ENCODE measurements at regions not wholly inside any gene's neighbourhood (a gene's known extent, or its start where the extent isn't known, plus 50 kb on each side); places are given as distances from the start of the nearest gene placed in this dataset.
"Not testable (repeated sequence)": the region's sequence is repeated elsewhere in the genome, so short reads cannot be mapped to it uniquely, and the experiment has no call there.

DNA sequence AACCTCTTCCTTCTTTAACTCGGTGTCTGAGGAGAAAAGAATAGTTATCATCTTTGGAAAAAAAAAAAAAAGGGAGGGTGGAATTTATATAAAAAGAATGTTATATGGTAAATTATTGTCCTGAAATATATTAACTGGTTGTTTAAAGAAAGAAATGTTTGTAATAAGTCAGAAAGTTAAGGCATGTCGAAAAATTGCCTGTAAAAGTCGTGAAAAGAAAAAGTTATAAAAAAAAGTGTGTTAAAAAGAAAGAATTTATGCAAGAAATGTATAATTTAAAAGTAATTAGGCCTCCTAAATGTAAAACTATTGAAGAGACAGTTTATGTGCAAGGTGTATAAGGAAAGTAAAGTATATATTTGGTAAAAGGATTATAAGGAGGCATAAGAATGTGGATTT, 130.5 kb upstream of the SEMA6A start:
- H3K36me3 Mint-ChIP-seq; H3K27ac Mint-ChIP-seq; H3K4me3 Mint-ChIP-seq; H3K27me3 Mint-ChIP-seq; ATAC-seq (ENCODE audit: low read depth); H3K4me1 Mint-ChIP-seq; DNase-seq; POLR2A ChIA-PET; H3K9me3 Mint-ChIP-seq: not testable (repeated sequence)

- Mint-ChIP-seq H3K4me3 (no peak overlapping the region), H3K4me1 (no peaks in the 10 kb centered on the region), H3K36me3 (no peaks in the 10 kb centered on the region), H3K9me3 (no peaks in the 10 kb centered on the region), H3K27me3 (no peaks in the 10 kb centered on the region), H3K27ac (no peak overlapping the region)
- POLR2A ChIA-PET = no interaction called here
- ATAC-seq (ENCODE audit: low read depth) (no peak), DNase-seq (no peak)
Observed at GRCh38 chr5:116703941-116704340, 129.3 kb upstream of the SEMA6A start.

DNA sequence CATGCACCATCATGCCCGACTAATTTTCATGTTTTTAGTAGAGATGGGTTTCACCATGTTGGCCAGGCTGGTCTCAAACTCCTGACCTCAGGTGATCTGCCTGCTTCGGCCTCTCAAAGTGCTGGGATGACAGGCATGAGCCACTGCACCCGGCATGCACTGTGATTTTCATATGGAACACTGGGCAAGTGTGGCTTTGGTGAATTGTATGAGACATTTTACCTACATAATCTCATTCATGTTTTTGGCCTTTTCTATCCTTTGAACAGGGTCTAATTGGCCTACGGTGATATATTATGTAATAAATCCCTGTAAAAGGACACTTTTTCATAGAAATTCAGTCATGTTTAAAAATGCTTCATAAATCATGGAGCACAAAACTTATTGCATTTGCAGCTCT, 128.7 kb upstream of the SEMA6A start:
- Mint-ChIP-seq H3K4me3 (no peak overlapping the region), H3K9me3 (no peaks in the 10 kb centered on the region), H3K36me3 (no peaks in the 10 kb centered on the region), H3K27me3 (no peaks in the 10 kb centered on the region), H3K27ac (no peak overlapping the region), H3K4me1 (no peaks in the 10 kb centered on the region)
- no peak for DNase-seq
- POLR2A ChIA-PET = no interaction called here
- ATAC-seq (ENCODE audit: low read depth) = no peak

DNA sequence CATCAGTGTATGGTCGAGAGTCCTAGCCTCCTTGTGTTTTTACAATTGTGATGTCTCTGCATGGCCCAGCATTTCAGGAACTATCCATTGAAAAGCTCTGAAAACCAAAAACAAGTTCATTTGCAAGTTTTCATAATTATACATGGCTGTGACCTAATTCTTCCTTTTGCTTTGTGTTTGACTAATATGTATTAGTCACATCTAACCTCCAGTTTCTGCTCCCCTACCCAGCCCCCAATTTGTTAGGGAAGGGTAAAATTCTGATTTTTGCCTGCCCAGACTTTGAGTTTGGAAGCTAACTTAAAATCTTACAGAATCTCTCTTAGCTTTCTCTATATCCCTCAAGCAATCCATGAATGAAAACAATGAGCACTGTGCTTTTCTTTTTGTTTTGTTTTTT, 128.2 kb upstream of the SEMA6A start:
- Mint-ChIP-seq H3K27me3 (no peaks in the 10 kb centered on the region), H3K4me1 (no peaks in the 10 kb centered on the region), H3K4me3 (no peak overlapping the region), H3K36me3 (no peaks in the 10 kb centered on the region), H3K9me3 (no peaks in the 10 kb centered on the region), H3K27ac (no peak overlapping the region)
- POLR2A ChIA-PET = no interaction called here
- ATAC-seq (ENCODE audit: low read depth) = no peak
- no peak for DNase-seq

GRCh38 chr5:116699332-116699731, 124.7 kb upstream of the SEMA6A start:
- Mint-ChIP-seq H3K4me1 (no peaks in the 10 kb centered on the region), H3K36me3 (no peaks in the 10 kb centered on the region), H3K27me3 (no peaks in the 10 kb centered on the region), H3K9me3 (no peaks in the 10 kb centered on the region), H3K4me3 (no peak overlapping the region), H3K27ac (no peak overlapping the region)
- ATAC-seq (ENCODE audit: low read depth) = no peak
- POLR2A ChIA-PET = no interaction called here
- DNase-seq = no peak

- H3K4me1 Mint-ChIP-seq = no peaks in the 10 kb centered on the region
- H3K36me3 Mint-ChIP-seq = no peaks in the 10 kb centered on the region
- no peak overlapping the region for H3K27ac Mint-ChIP-seq
- no peak overlapping the region for H3K4me3 Mint-ChIP-seq
- no peaks in the 10 kb centered on the region for H3K27me3 Mint-ChIP-seq
- POLR2A ChIA-PET = no interaction called here
- ATAC-seq (ENCODE audit: low read depth) (no peak), DNase-seq (no peak)
- no peaks in the 10 kb centered on the region for H3K9me3 Mint-ChIP-seq
Observed at GRCh38 chr5:116696366-116696765, 121.7 kb upstream of the SEMA6A start.

DNA sequence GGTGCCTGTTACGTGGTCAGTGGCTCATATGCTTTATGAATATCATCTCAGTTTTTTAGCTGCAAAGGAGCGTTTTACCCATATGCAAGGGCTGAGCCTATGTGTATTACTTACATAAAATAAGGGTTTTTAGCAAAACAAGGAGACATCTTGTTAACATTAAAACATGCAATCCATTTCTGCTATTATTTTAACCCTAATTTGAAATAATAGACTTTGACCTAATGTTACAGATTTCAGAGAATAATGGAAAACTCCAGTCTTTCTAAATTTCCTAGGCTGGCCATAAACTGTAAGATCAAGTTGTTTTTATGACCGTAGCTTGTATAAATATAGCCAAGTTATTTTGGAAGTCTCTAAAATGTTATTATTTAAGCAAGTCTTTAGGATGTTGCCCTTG, 121.1 kb upstream of the SEMA6A start:
- DNase-seq (no peak), ATAC-seq (ENCODE audit: low read depth) (no peak)
- no peaks in the 10 kb centered on the region for H3K36me3 Mint-ChIP-seq
- POLR2A ChIA-PET = no interaction called here
- no peaks in the 10 kb centered on the region for H3K4me1 Mint-ChIP-seq
- no peaks in the 10 kb centered on the region for H3K9me3 Mint-ChIP-seq
- no peak overlapping the region for H3K27ac Mint-ChIP-seq
- no peak overlapping the region for H3K4me3 Mint-ChIP-seq
- no peaks in the 10 kb centered on the region for H3K27me3 Mint-ChIP-seq

GRCh38 chr5:116686438-116686837, 111.8 kb upstream of the SEMA6A start:
- DNase-seq (no peak), ATAC-seq (ENCODE audit: low read depth) (no peak)
- Mint-ChIP-seq H3K4me1 (no peaks in the 10 kb centered on the region), H3K36me3 (no peaks in the 10 kb centered on the region), H3K9me3 (peaks cover 2% of the 10 kb centered on the region), H3K27me3 (peaks cover 12% of the 10 kb centered on the region), H3K27ac (no peak overlapping the region), H3K4me3 (no peak overlapping the region)
- POLR2A ChIA-PET = no interaction called here

GRCh38 chr5:116685931-116686330, 111.3 kb upstream of the SEMA6A start:
- no peak overlapping the region for H3K4me3 Mint-ChIP-seq
- no peaks in the 10 kb centered on the region for H3K4me1 Mint-ChIP-seq
- DNase-seq (no peak), ATAC-seq (ENCODE audit: low read depth) (no peak)
- H3K27me3 Mint-ChIP-seq = peaks cover 12% of the 10 kb centered on the region
- H3K9me3 Mint-ChIP-seq = peaks cover 2% of the 10 kb centered on the region
- no peak overlapping the region for H3K27ac Mint-ChIP-seq
- H3K36me3 Mint-ChIP-seq = no peaks in the 10 kb centered on the region
- POLR2A ChIA-PET = no interaction called here

DNA sequence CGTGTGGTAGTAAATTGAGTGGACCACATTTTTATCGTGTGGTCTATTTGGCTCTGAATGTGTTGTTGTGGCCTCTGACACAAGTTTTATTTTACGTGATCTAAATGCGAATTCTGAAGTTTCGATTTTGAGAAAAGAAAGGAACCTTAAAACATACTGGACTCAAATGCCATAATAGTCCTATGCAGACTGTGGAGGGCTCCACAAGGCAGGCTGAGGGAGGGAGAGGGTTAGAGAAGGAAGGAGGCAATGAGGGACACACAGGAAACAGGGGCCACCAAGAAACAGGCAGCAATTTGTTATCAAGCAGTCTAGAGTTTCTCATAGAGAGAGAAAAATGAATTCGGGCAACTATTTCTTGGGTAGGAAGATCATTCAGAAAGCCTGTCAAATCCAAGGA, 110.4 kb upstream of the SEMA6A start:
- no peak for ATAC-seq (ENCODE audit: low read depth)
- no peak for DNase-seq
- Mint-ChIP-seq H3K27ac (no peak overlapping the region), H3K4me1 (no peaks in the 10 kb centered on the region), H3K9me3 (peaks cover 4% of the 10 kb centered on the region), H3K4me3 (no peak overlapping the region), H3K27me3 (peaks cover 12% of the 10 kb centered on the region), H3K36me3 (no peaks in the 10 kb centered on the region)
- POLR2A ChIA-PET = no interaction called here

- peaks cover 7% of the 10 kb centered on the region for H3K27me3 Mint-ChIP-seq
- H3K4me1 Mint-ChIP-seq = no peaks in the 10 kb centered on the region
- ATAC-seq (ENCODE audit: low read depth) (no peak), DNase-seq (no peak)
- H3K4me3 Mint-ChIP-seq = no peak overlapping the region
- POLR2A ChIA-PET = no interaction called here
- no peaks in the 10 kb centered on the region for H3K36me3 Mint-ChIP-seq
- H3K27ac Mint-ChIP-seq = no peak overlapping the region
- H3K9me3 Mint-ChIP-seq = peaks cover 4% of the 10 kb centered on the region
Observed at GRCh38 chr5:116681334-116682013, 106.9 kb upstream of the SEMA6A start.

GRCh38 chr5:116675626-116675910, 100.9 kb upstream of the SEMA6A start:
- no peak overlapping the region for H3K27ac Mint-ChIP-seq
- no peaks in the 10 kb centered on the region for H3K27me3 Mint-ChIP-seq
- peaks cover 3% of the 10 kb centered on the region for H3K9me3 Mint-ChIP-seq
- POLR2A ChIA-PET = no interaction called here
- no peaks in the 10 kb centered on the region for H3K4me1 Mint-ChIP-seq
- no peak for ATAC-seq (ENCODE audit: low read depth)
- no peaks in the 10 kb centered on the region for H3K36me3 Mint-ChIP-seq
- DNase-seq = no peak
- no peak overlapping the region for H3K4me3 Mint-ChIP-seq

- no peaks in the 10 kb centered on the region for H3K4me1 Mint-ChIP-seq
- H3K9me3 Mint-ChIP-seq = no peaks in the 10 kb centered on the region
- DNase-seq = no peak
- H3K27me3 Mint-ChIP-seq = no peaks in the 10 kb centered on the region
- ATAC-seq (ENCODE audit: low read depth) = no peak
- H3K36me3 Mint-ChIP-seq = no peaks in the 10 kb centered on the region
- no peak overlapping the region for H3K27ac Mint-ChIP-seq
- no peak overlapping the region for H3K4me3 Mint-ChIP-seq
- POLR2A ChIA-PET = no interaction called here
Observed at GRCh38 chr5:116674881-116675625, 100.4 kb upstream of the SEMA6A start.

DNA sequence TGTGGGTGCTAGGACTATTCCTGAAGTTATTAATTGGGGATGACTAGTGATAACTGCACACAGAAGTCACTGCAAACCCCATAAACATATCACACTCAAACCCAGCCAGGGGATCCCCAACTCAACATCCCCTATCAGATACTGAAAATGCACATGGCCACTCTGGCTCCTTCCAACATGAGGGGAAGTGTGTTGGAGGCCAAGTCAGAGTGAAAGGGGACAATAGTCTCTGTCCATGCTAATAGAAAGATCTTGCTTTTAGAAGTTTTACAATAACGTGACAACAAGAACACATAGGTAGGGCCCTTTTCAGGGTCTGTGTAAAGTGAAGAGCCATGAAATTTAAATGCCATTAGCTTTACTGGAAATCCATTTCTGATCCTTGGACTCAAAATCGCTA, 98.8 kb upstream of the SEMA6A start:
- POLR2A ChIA-PET = no interaction called here
- H3K36me3 Mint-ChIP-seq = no peaks in the 10 kb centered on the region
- no peaks in the 10 kb centered on the region for H3K4me1 Mint-ChIP-seq
- no peak overlapping the region for H3K27ac Mint-ChIP-seq
- no peak for ATAC-seq (ENCODE audit: low read depth)
- DNase-seq = no peak
- H3K9me3 Mint-ChIP-seq = no peaks in the 10 kb centered on the region
- H3K4me3 Mint-ChIP-seq = no peak overlapping the region
- no peaks in the 10 kb centered on the region for H3K27me3 Mint-ChIP-seq

GRCh38 chr5:116672203-116672602, 97.6 kb upstream of the SEMA6A start:
- DNase-seq = no peak
- Mint-ChIP-seq H3K9me3 (no peaks in the 10 kb centered on the region), H3K27ac (no peak overlapping the region), H3K27me3 (no peaks in the 10 kb centered on the region), H3K4me3 (no peak overlapping the region), H3K4me1 (no peaks in the 10 kb centered on the region), H3K36me3 (no peaks in the 10 kb centered on the region)
- POLR2A ChIA-PET = no interaction called here
- ATAC-seq (ENCODE audit: low read depth) = no peak
